Left ventricle myocardium inferior (tissue), 1 donor: ENCODE measurements at regions not wholly inside any gene's neighbourhood (a gene's known extent, or its start where the extent isn't known, plus 50 kb on each side); places are given as distances from the start of the nearest gene placed in this dataset.
"Not testable (repeated sequence)": the region's sequence is repeated elsewhere in the genome, so short reads cannot be mapped to it uniquely, and the experiment has no call there.

Experiments used
- DNase-seq: peaks from one replicate; pipeline ENCODE4 v3.0.0-alpha.2; 2020
- H3K27ac ChIP-seq: fragments of 200-600 bp; replicated peaks from 2 replicates; pipeline ENCODE4 v1.8.0; 2021
- H3K27me3 ChIP-seq: fragments of 200-600 bp; 2 replicates; pipeline ENCODE4 v1.8.0; 2021; ENCODE audit warnings: low read depth
- H3K36me3 ChIP-seq: fragments of 200-600 bp; 2 replicates; pipeline ENCODE4 v1.8.0; 2021
- H3K4me1 ChIP-seq: fragments of 200-600 bp; 2 replicates; pipeline ENCODE4 v1.8.0; 2021
- H3K4me3 ChIP-seq: fragments of 200-600 bp; 2 replicates; pipeline ENCODE4 v1.8.0; 2021; ENCODE audit warnings: mild to moderate bottlenecking, moderate library complexity
- H3K9me3 ChIP-seq: fragments of 200-600 bp; replicated peaks from 2 replicates; pipeline ENCODE4 v1.8.0; 2021
- intact Hi-C: fragments of 100-400 bp; cut with micrococcal nuclease; formaldehyde crosslinking; loops from one replicate; pipeline ENCODE4 v1.11.0; 2022
- TF ChIP-seq, protein P1 (sequence below): fragments of 200-600 bp; IDR thresholded peaks from 2 replicates; pipeline ENCODE4 v1.8.0; 2021; ENCODE audit warnings: antibody characterized with exemption, mild to moderate bottlenecking, borderline replicate concordance
- donor health status: DM: no; HTN: yes; CAD: no; lungs with severe emphysema.

DNA sequence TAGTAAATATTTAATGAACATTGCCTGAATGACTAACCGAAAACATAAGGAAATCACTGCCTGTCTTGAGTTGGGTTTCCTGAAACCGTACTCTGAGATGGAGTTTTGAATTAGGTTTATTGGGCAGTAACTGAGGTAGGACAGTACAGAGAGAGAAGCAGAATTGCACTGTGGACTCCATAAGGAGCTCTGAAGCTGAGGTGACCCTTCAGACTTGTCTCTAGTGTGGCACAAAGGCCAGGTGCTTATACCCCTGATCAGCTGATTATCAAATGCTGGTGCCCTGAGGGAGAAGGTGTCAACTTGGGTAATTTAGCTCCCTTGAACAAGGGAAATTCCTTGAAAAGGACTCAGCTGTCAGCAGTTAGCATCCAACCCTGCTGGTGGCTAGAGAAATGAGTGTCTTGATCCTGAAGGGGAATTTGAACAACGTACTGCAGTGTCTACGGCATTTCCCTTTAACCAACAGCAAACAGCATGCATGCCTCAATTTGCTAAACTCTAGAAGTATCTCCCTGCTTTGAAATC is 135.0 kb upstream of the SMARCA2 start:
- H3K4me3 ChIP-seq: no peak overlapping the region
- peaks cover 11% of the 10 kb centered on the region for H3K27me3 ChIP-seq
- TF ChIP-seq, protein P1, sequence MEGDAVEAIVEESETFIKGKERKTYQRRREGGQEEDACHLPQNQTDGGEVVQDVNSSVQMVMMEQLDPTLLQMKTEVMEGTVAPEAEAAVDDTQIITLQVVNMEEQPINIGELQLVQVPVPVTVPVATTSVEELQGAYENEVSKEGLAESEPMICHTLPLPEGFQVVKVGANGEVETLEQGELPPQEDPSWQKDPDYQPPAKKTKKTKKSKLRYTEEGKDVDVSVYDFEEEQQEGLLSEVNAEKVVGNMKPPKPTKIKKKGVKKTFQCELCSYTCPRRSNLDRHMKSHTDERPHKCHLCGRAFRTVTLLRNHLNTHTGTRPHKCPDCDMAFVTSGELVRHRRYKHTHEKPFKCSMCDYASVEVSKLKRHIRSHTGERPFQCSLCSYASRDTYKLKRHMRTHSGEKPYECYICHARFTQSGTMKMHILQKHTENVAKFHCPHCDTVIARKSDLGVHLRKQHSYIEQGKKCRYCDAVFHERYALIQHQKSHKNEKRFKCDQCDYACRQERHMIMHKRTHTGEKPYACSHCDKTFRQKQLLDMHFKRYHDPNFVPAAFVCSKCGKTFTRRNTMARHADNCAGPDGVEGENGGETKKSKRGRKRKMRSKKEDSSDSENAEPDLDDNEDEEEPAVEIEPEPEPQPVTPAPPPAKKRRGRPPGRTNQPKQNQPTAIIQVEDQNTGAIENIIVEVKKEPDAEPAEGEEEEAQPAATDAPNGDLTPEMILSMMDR: no peak
- no peak for DNase-seq
- intact Hi-C loops: no loop called here
- no peaks in the 10 kb centered on the region for H3K36me3 ChIP-seq
- H3K4me1 ChIP-seq: no peaks in the 10 kb centered on the region
- no peaks in the 10 kb centered on the region for H3K9me3 ChIP-seq
- no peak overlapping the region for H3K27ac ChIP-seq

DNA sequence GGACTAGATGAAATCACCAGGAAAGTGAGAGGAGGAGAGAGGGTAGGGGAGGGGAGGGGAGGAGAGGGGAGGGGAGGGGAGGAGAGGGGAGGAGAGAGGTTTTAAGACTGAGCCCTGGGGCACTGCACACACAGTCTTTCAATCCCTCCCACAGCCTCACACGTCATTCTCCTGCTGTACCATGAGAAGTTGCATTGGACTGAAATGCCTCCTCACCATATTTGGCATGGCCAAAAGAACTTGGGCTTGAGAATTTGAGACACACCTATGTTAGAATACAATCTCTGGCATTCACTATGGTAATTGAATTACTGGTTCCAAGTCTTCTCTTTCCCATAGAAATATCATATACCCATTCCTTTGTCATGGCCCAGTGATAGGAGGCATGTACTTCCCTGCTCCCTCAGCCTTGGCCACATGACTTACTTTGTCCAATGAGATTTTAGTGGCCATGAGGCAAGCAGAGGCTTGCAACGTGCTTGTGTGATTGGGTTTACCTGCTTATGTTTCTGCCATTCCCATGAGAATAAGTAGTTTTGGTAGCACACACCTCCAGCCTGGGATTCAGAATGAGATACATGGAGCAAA is 133.3 kb upstream of the SMARCA2 start:
- Histone ChIP-seq H3K27ac (no peak overlapping the region), H3K36me3 (no peaks in the 10 kb centered on the region), H3K4me1 (no peaks in the 10 kb centered on the region), H3K4me3 (no peak overlapping the region), H3K9me3 (no peaks in the 10 kb centered on the region), H3K27me3 (peaks cover 11% of the 10 kb centered on the region)
- intact Hi-C loops: no loop called here
- DNase-seq: no peak
- TF ChIP-seq, protein P1: no peak

DNA sequence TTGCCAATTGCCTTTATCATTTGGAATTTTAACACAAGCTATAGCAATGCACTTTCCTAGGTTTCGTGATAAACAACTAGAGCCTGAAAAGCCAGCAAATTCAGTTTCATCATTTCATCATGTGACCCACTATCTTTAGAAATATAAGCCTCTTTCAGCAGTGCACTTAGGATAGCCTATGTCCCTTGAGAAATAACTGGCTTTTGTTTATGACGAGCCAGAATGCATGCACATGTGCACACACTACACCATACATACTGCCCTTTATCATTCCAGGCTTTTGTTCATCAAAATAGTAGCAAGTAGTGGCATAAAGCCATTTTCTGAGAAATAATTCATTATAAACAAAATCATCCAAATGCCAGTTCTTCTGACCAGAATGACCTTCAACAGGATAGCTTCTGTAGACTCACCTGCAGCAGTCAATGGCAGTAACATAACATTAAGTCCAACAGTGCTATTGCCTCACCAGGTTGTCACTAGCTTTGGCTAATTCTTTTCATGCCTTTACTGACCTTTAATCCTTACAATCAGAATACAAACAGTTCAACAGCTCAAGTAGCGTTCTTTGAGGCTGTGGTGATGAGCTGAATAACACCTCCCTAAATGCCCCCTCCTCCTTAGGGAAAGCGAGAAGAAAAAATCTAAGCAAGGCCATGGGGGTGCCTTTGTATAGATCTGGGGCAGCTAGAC is 132.3 kb upstream of the SMARCA2 start:
- TF ChIP-seq, protein P1: no peak
- H3K4me3 ChIP-seq: no peak overlapping the region
- intact Hi-C loops: no loop called here
- H3K4me1 ChIP-seq: no peaks in the 10 kb centered on the region
- no peaks in the 10 kb centered on the region for H3K36me3 ChIP-seq
- H3K9me3 ChIP-seq: no peaks in the 10 kb centered on the region
- H3K27me3 ChIP-seq: peaks cover 11% of the 10 kb centered on the region
- no peak for DNase-seq
- no peak overlapping the region for H3K27ac ChIP-seq

DNA sequence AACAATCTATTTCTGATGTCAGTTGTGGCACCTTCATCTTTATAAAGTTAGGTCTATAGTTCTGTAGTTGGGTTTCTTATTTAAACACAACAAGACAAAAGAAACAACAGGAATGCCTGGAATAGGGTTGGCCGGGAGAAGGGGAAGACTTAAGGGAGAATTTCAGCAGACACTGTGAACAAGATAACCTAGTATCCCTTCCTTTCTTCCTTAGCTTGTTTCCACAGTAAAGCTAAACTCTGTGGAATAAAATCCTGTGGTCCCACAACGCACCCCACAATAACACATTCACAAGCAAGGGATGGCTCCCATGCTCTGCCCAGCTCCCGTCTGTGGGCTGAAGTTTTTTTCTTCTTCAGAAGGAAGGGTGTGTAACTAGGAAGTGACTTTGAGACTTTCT is 124.9 kb upstream of the SMARCA2 start:
- Histone ChIP-seq H3K4me3 (no peak overlapping the region), H3K27me3 (peaks cover 20% of the 10 kb centered on the region), H3K9me3 (no peaks in the 10 kb centered on the region), H3K27ac (no peak overlapping the region), H3K4me1 (no peaks in the 10 kb centered on the region), H3K36me3 (no peaks in the 10 kb centered on the region)
- TF ChIP-seq, protein P1: no peak
- intact Hi-C loops: no loop called here
- DNase-seq: no peak

DNA sequence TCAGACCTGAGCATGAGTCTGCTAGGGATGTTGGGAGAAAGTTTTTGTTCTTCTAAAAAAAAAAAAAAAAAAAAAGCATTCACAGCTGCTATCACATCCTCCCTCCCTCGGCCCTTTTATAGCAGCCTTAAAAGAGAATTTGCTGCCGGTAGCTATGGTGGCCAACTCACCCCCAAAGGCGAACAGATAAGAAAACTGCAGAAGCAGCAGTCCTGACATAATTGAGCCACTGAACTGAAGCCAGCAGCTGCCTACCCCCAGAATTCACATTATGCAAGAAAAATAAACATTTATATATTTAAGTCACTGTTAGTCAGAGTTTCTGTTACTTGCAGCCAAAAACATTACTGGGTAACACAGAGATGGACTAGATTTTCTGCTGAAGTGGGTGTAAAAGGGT is 124.3 kb upstream of the SMARCA2 start:
- no peak overlapping the region for H3K4me3 ChIP-seq
- no peak for DNase-seq
- no peaks in the 10 kb centered on the region for H3K4me1 ChIP-seq
- H3K27ac ChIP-seq: no peak overlapping the region
- intact Hi-C loops: no loop called here
- peaks cover 20% of the 10 kb centered on the region for H3K27me3 ChIP-seq
- TF ChIP-seq, protein P1: no peak
- H3K36me3 ChIP-seq: no peaks in the 10 kb centered on the region
- H3K9me3 ChIP-seq: no peaks in the 10 kb centered on the region

DNA sequence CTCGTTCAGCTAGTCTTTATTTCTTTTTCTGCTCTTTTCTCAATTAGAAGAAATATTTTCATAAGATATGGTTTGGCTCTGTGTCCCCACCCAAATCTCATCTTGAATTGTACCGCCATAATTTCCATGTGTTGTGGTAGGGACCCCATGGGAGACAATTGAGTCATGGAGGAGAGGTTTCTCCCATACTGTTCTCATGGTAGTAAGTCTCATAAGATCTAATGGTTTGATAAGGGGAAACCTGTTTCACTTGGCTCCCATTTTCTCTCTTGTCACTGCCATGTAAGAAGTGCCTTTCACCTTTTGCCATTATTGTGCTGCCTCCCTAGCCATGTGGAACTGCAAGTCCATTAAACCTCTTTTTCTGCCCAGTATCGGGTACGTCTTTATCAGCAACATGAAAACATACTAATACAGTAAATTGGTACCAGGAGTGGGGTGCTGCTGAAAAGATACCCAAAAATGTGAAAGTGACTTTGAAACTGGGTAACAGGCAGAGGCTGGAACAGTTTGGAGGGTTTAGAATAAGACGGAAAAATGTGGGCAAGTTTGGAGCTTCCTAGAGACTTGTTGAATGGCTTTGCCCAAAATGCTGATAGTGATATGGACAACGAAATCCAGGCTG is 112.0 kb upstream of the SMARCA2 start:
- peaks cover 56% of the 10 kb centered on the region for H3K9me3 ChIP-seq
- intact Hi-C loops: not testable (repeated sequence)

More for the DNA sequence above, 112.0 kb upstream of the SMARCA2 start:
- H3K4me1 ChIP-seq, DNase-seq, H3K4me3 ChIP-seq, H3K27ac ChIP-seq, H3K36me3 ChIP-seq, H3K27me3 ChIP-seq: not testable (repeated sequence)
